H1 (cell line): ENCODE measurements at regions not wholly inside any gene's neighbourhood (a gene's known extent, or its start where the extent isn't known, plus 50 kb on each side); places are given as distances from the start of the nearest gene placed in this dataset.

Experiments used
- CTCF ChIA-PET: fragments of 300-600 bp; sonication (Branson Sonifier 250); formaldehyde crosslinking; loops from one replicate; lab custom pipeline; 2021; ENCODE audit not compliant: partially characterized antibody; lab: Charles Lee
- POLR2A ChIA-PET: fragments of 300-600 bp; sonication (Branson Sonifier 250); formaldehyde crosslinking; loops from one replicate; lab custom pipeline; 2021; ENCODE audit warnings: inconsistent platforms; ENCODE audit not compliant: partially characterized antibody; lab: Charles Lee
- DNase-seq, 2 experiments: peaks; one replicate each; pipeline versions ENCODE4 v3.0.0 to v3.0.0-alpha.2; 2010 to 2022; ENCODE audit warnings: low spot score in 2 of 2, low read depth in 1 of 2, mixed read lengths in 1 of 2
- FAIRE-seq: peaks from 2 replicates; lab custom pipeline; 2011; peaks lifted over from hg19 to GRCh38; lab: Jason Lieb, UNC
- H2AFZ ChIP-seq: 2 replicates; pipeline ENCODE4 v1.8.1; 2012; ENCODE audit warnings: low read length, inconsistent platforms
- H2AK5ac ChIP-seq: 2 replicates; pipeline ENCODE4 v1.6.1; 2013; ENCODE audit warnings: low read depth, low read length
- H2BK120ac ChIP-seq: replicated peaks from 2 replicates; pipeline ENCODE3; 2013; ENCODE audit warnings: low read depth, low read length, inconsistent platforms
- H2BK12ac ChIP-seq: 2 replicates; pipeline ENCODE4 v1.6.1; 2013; ENCODE audit warnings: low read depth, low read length
- H2BK15ac ChIP-seq: 2 replicates; pipeline ENCODE4 v1.6.1; 2013; ENCODE audit warnings: low read length
- H2BK20ac ChIP-seq: 2 replicates; pipeline ENCODE4 v1.6.1; 2013; ENCODE audit warnings: low read length
- H2BK5ac ChIP-seq: 2 replicates; pipeline ENCODE4 v1.6.1; 2013; ENCODE audit warnings: low read depth, low read length
- H3K14ac ChIP-seq: 2 replicates; pipeline ENCODE4 v1.6.1; 2013; ENCODE audit warnings: inconsistent platforms; ENCODE audit not compliant: insufficient read length
- H3K18ac ChIP-seq: 2 replicates; pipeline ENCODE4 v1.6.1; 2013; ENCODE audit warnings: low read length; ENCODE audit errors: extremely low read depth
- H3K23ac ChIP-seq: 2 replicates; pipeline ENCODE4 v1.6.1; 2013; ENCODE audit warnings: inconsistent platforms; ENCODE audit not compliant: insufficient read length
- H3K23me2 ChIP-seq: 2 replicates; pipeline ENCODE4 v1.6.1; 2013; ENCODE audit warnings: low read depth, low read length
- H3K27ac ChIP-seq: 2 replicates; pipeline ENCODE4 v1.6.1; 2011; ENCODE audit warnings: low read depth, low read length, inconsistent platforms
- H3K27me3 ChIP-seq, 4 experiments: replicated peaks in 1 of 4; 1 replicate in 1 of 4; 2 replicates in 3 of 4; pipeline versions ENCODE4 v1.6.1 to v1.8.1; 2011 to 2013; ENCODE audit warnings: low read length in 3 of 4, mild to moderate bottlenecking in 3 of 4, inconsistent platforms in 2 of 4, mixed read lengths in 2 of 4, moderate library complexity in 1 of 4; ENCODE audit not compliant: control insufficient read depth in 3 of 4, insufficient read depth in 3 of 4; ENCODE audit errors: extremely low read depth in 1 of 4
- H3K36me3 ChIP-seq, 4 experiments: 2 replicates each; pipeline versions ENCODE4 v1.6.1 to v1.8.1; 2011 to 2013; ENCODE audit warnings: mild to moderate bottlenecking in 4 of 4, low read length in 3 of 4, moderate library complexity in 2 of 4, control low read depth in 1 of 4, inconsistent platforms in 1 of 4; ENCODE audit not compliant: insufficient read depth in 4 of 4, control insufficient read depth in 2 of 4
- H3K4ac ChIP-seq: replicated peaks from 2 replicates; pipeline ENCODE3; 2013; ENCODE audit warnings: low read length, low read depth, mixed read lengths, inconsistent platforms; ENCODE audit not compliant: insufficient read length
- H3K4me1 ChIP-seq, 4 experiments: replicated peaks in 1 of 4; 1 replicate in 1 of 4; 2 replicates in 3 of 4; pipeline versions ENCODE4 v1.6.1 to v1.8.1; 2011 to 2013; ENCODE audit warnings: low read length in 3 of 4, inconsistent platforms in 2 of 4, mixed read lengths in 1 of 4; ENCODE audit not compliant: insufficient read depth in 4 of 4, control insufficient read depth in 3 of 4
- H3K4me2 ChIP-seq, 2 experiments: 2 replicates each; pipeline versions ENCODE4 v1.6.1 to v1.8.1; 2011 to 2013; ENCODE audit warnings: low read depth in 2 of 2, low read length in 2 of 2, control low read depth in 1 of 2, inconsistent platforms in 1 of 2, mild to moderate bottlenecking in 1 of 2; ENCODE audit not compliant: insufficient read depth in 1 of 2
- H3K4me3 ChIP-seq, 4 experiments: fragments of 200-600, 300-600 bp in 1 of 4; sonication (generic), shearing (Covaris generic), sonication (Bioruptor Twin) in 1 of 4; 2 replicates each; pipeline versions ENCODE4 v1.5.1 to v1.8.1; 2011 to 2016; ENCODE audit warnings: low read length in 4 of 4, low read depth in 3 of 4, control low read depth in 2 of 4, inconsistent platforms in 2 of 4, mild to moderate bottlenecking in 2 of 4, mixed read lengths in 1 of 4, moderate library complexity in 1 of 4; ENCODE audit not compliant: insufficient read depth in 2 of 4; ENCODE audit errors: extremely low read depth in 1 of 4
- H3K56ac ChIP-seq: replicated peaks from 2 replicates; pipeline ENCODE3; 2013; ENCODE audit warnings: low read depth, mild to moderate bottlenecking, mixed read lengths, low read length, inconsistent platforms; ENCODE audit not compliant: insufficient read length
- H3K79me1 ChIP-seq: 2 replicates; pipeline ENCODE4 v1.6.1; 2013; ENCODE audit warnings: low read depth, low read length, control low read depth
- H3K79me2 ChIP-seq, 2 experiments: 2 replicates each; pipeline versions ENCODE4 v1.6.1 to v1.8.1; 2012 to 2013; ENCODE audit warnings: low read length in 2 of 2, mild to moderate bottlenecking in 2 of 2, inconsistent platforms in 1 of 2; ENCODE audit not compliant: insufficient read depth in 2 of 2, control insufficient read depth in 1 of 2
- H3K9ac ChIP-seq, 4 experiments: replicated peaks in 1 of 4; 1 replicate in 1 of 4; 2 replicates in 3 of 4; pipeline versions ENCODE4 v1.6.1 to v1.8.1; 2011 to 2013; ENCODE audit warnings: low read depth in 3 of 4, low read length in 3 of 4, control low read depth in 2 of 4, mild to moderate bottlenecking in 2 of 4, moderate library complexity in 2 of 4, inconsistent platforms in 1 of 4; ENCODE audit errors: extremely low read depth in 1 of 4
- H3K9me3 ChIP-seq, 2 experiments: 2 replicates each; pipeline versions ENCODE4 v1.6.1 to v1.8.1; 2012 to 2013; ENCODE audit warnings: mild to moderate bottlenecking in 2 of 2, moderate library complexity in 2 of 2, control low read depth in 1 of 2, inconsistent platforms in 1 of 2, low read depth in 1 of 2, low read length in 1 of 2, mixed read lengths in 1 of 2; ENCODE audit not compliant: insufficient read depth in 2 of 2
- H4K20me1 ChIP-seq, 2 experiments: replicated peaks in 1 of 2; 2 replicates each; pipeline versions ENCODE3 to v1.8.1; 2011 to 2013; ENCODE audit warnings: inconsistent platforms in 2 of 2, low read length in 2 of 2, mild to moderate bottlenecking in 1 of 2; ENCODE audit not compliant: insufficient read depth in 2 of 2, control insufficient read depth in 1 of 2
- H4K5ac ChIP-seq: 2 replicates; pipeline ENCODE4 v1.6.1; 2013; ENCODE audit warnings: low read length, low read depth, mixed read lengths, inconsistent platforms; ENCODE audit not compliant: insufficient read length
- H4K8ac ChIP-seq: 2 replicates; pipeline ENCODE4 v1.8.0; 2013; ENCODE audit warnings: mild to moderate bottlenecking, moderate library complexity, low read length, inconsistent platforms; ENCODE audit not compliant: insufficient read depth; ENCODE audit errors: extremely low read depth
- H4K91ac ChIP-seq: replicated peaks from 2 replicates; pipeline ENCODE3; 2013; ENCODE audit warnings: low read length, mixed read lengths, inconsistent platforms; ENCODE audit not compliant: insufficient read length
- E2F6 ChIP-seq: IDR thresholded peaks from 2 replicates; pipeline ENCODE4 v1.6.1; 2012; ENCODE audit warnings: inconsistent platforms
- HDAC2 ChIP-seq, 2 experiments: fragments of 300-600 bp in 1 of 2; sonication (generic) in 1 of 2; IDR thresholded peaks; 2 replicates each; pipeline ENCODE4 v1.6.1; 2011 to 2012; ENCODE audit warnings: low read depth in 2 of 2, low read length in 2 of 2, mild to moderate bottlenecking in 2 of 2, moderate library complexity in 2 of 2, borderline replicate concordance in 1 of 2, inconsistent platforms in 1 of 2
- MAFK ChIP-seq: IDR thresholded peaks from 2 replicates; pipeline ENCODE4 v1.6.1; 2012; ENCODE audit warnings: low read depth, mild to moderate bottlenecking, improper control_type of control experiment, low read length
- RXRA ChIP-seq: IDR thresholded peaks from 2 replicates; pipeline ENCODE4 v1.6.1; 2011; ENCODE audit warnings: low read depth, mild to moderate bottlenecking, low read length, moderate library complexity; ENCODE audit not compliant: insufficient read depth
- TAF7 ChIP-seq: optimal IDR thresholded peaks from 2 replicates; pipeline ENCODE3; 2011; ENCODE audit warnings: low read depth, mild to moderate bottlenecking, inconsistent platforms, low read length, moderate library complexity, borderline replicate concordance
- TCF12 ChIP-seq: IDR thresholded peaks from 2 replicates; pipeline ENCODE4 v1.6.1; 2011; ENCODE audit warnings: low read depth, mild to moderate bottlenecking, low read length
- ZNF274 ChIP-seq: IDR thresholded peaks from 2 replicates; pipeline ENCODE4 v1.7.0; 2012; ENCODE audit warnings: low read length, borderline replicate concordance; ENCODE audit errors: extremely low read depth
- WGBS, 2 experiments: shearing (Covaris generic) in 1 of 2; methylation state at CpG; one replicate each; pipeline versions ENCODE4 v1.1.6 to v1.1.7; 2013 to 2015; ENCODE audit warnings: low lambda C conversion rate in 2 of 2, mixed read lengths in 2 of 2, inconsistent platforms in 1 of 2, low coverage in 1 of 2, missing lambda C conversion rate in 1 of 2; ENCODE audit not compliant: insufficient replicate concordance in 2 of 2, insufficient coverage in 1 of 2, insufficient read length in 1 of 2; ENCODE audit errors: extremely low coverage in 1 of 2, missing lambda C conversion rate in 1 of 2; 5-methylcytosine and 5-hydroxymethylcytosine counted together

GRCh38 chr4:18508786-18509185 lies 487.2 kb upstream of the LCORL start:
- Histone ChIP-seq H4K91ac (no peak overlapping the region), H3K4me3 (no peak overlapping the region), H2BK20ac (no peak overlapping the region), H3K9me3 (peaks cover 38 to 49% of the 10 kb centered on the region in 2 experiments), H2BK15ac (no peak overlapping the region), H3K27me3 (no peaks in the 10 kb centered on the region), H3K27ac (no peak overlapping the region), H2AK5ac (no peak overlapping the region), H3K4me2 (no peak overlapping the region), H4K20me1 (no peaks in the 10 kb centered on the region), H2BK12ac (no peak overlapping the region), H3K36me3 (no peaks in the 10 kb centered on the region), H4K8ac (no peak overlapping the region), H2BK5ac (no peak overlapping the region), H3K14ac (no peak overlapping the region), H2AFZ (no peak overlapping the region), H3K56ac (no peak overlapping the region), H3K4ac (no peak overlapping the region), H2BK120ac (no peak overlapping the region), H3K4me1 (no peaks in the 10 kb centered on the region), H3K9ac (no peak overlapping the region), H3K18ac (no peak overlapping the region), H3K23me2 (no peaks in the 10 kb centered on the region), H3K79me2 (no peaks in the 10 kb centered on the region), H3K23ac (no peak overlapping the region), H3K79me1 (no peaks in the 10 kb centered on the region), H4K5ac (no peak overlapping the region)
- ChIA-PET POLR2A (no interaction called here), CTCF (no interaction called here)
- 75% methylated on average over 2 of the region's 2 CpGs; no CpG with 5 or more reads in 1 of the 2 experiments for WGBS, 2 experiments
- DNase-seq (no peak), FAIRE-seq (no peak)
- no peak for TF ChIP-seq ZNF274
- TF ChIP-seq HDAC2 (IDR thresholded peaks at IDR 0.05; ENCODE audit: borderline replicate concordance in 1 of 2, low read depth in 2 of 2, low read length in 2 of 2), result no peak
- TF ChIP-seq E2F6, result no peak
- TF ChIP-seq TAF7, result no peak
- no peak for TF ChIP-seq TCF12
- no peak for TF ChIP-seq RXRA
- TF ChIP-seq MAFK, result no peak
